Activated CD8-positive, alpha-beta memory T cell treated with anti-CD3 and anti-CD28 coated beads for 36 hours (primary cell): ENCODE measurements at regions not wholly inside any gene's neighbourhood (a gene's known extent, or its start where the extent isn't known, plus 50 kb on each side); places are given as distances from the start of the nearest gene placed in this dataset.

Experiments
- CTCF ChIA-PET: fragments of 350-600 bp; sonication (Branson Sonifier 250); formaldehyde crosslinking; loops from one replicate; lab custom pipeline; 2021; ENCODE audit warnings: antibody characterized with exemption; lab: Charles Lee
- POLR2A ChIA-PET: fragments of 350-600 bp; sonication (Branson Sonifier 250); formaldehyde crosslinking; loops from one replicate; lab custom pipeline; 2021; ENCODE audit warnings: antibody characterized with exemption; lab: Charles Lee

DNA sequence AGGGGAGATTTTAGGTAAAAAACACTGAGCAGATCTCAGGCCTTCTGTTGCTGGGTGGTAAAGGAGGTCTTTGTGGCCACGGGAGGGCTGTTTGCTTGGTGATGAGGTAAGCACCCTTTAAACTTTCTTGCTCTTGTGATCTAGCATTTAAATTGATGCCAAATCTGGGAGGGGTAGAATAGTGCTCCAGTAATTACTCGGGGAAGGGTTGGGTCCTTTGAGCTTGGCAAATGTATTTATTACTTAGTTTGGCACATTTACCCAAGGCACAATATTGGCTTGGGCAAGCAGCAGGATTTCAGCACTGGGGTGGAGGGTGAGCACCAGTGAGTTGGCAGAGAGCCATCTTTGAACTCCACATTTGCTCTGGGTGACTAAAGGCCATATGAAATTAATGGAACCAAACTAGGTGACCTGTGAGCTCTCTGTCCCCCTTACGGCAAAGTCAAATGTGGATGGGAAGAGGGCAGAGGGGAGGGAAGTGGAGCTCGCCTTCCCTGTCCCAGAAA, 185.9 kb upstream of the ONECUT1 start:
- ChIA-PET POLR2A (no interaction called here), CTCF (no interaction called here)

DNA sequence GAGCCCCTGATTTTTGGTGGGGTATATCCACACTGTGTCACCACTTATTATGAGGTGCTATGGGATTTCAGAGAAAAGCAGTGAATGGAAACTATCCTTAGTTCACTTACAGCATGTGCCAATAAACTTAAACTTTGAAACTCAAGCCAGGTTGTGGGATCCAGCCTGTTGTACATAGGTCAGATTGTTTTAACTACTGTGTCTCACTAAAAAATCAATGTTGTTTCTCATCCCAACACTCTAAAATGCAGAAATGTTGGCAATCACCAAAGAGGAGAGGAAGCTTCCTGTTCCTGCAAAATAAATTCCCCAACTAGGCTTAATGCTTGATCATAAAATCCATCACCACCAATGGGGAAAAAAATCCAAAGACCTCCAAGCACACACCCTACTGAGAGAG, 173.7 kb upstream of the ONECUT1 start:
- CTCF ChIA-PET, result no interaction called here

DNA sequence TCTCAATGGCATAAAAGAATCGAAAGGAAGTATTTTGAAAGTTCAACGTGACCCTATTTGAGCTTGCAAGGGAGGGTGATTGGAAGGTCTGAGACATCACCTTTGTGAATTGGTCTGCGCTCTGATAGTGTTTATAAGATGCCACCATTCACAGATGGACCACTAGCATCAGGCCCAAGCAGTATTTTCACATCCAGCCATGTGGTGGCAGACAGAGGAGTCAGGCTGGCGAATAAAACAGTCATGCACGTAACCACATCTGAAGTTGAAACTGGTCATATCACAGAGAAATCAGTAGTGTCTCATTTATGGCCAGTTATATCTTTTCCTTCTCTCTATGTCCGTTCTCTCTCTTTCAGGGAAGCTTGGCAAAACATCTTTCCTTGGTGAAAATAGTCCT, 170.1 kb upstream of the ONECUT1 start:
- POLR2A ChIA-PET, result no interaction called here
- CTCF ChIA-PET, result no interaction called here

More for the DNA sequence above, 173.7 kb upstream of the ONECUT1 start:
- POLR2A ChIA-PET, result no interaction called here

DNA sequence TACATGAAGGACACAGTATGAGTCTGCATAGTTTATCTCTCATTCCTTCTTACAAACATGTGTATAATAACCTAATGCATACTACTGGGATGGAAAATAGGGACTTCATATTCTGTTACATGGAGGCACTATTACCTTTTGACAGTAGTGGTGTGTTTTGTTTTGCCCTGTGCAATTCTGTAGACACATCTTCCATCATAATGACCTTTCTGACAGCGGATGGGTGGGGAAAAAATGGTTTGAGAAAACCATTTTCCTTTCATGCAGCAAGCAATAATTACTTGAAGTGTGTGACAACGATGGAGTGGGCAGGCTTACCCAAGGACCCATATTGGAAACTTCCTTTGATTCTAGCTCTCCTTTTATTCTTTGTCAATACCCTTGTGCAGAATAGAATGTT, 153.6 kb upstream of the ONECUT1 start:
- ChIA-PET CTCF (no interaction called here), POLR2A (no interaction called here)

DNA sequence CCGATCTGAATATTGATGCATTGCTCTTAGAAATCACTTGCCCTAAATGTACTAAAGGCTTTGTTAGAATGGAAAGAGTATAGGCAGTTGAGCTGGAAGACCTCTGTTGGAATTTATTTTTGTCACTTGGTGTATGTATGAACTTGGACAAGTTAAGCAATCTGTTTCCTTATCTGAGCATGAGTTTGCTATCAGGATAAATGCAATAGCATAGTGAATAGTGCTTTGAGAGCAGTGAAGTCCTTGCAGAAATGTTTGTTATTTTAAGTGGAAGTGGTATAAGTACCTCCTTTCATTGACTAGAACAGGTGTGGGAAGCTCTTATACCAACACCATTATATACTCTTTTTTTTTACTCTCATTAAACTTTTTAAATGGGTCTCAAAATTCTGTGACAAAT, 146.4 kb upstream of the ONECUT1 start:
- ChIA-PET CTCF (no interaction called here), POLR2A (no interaction called here)

DNA sequence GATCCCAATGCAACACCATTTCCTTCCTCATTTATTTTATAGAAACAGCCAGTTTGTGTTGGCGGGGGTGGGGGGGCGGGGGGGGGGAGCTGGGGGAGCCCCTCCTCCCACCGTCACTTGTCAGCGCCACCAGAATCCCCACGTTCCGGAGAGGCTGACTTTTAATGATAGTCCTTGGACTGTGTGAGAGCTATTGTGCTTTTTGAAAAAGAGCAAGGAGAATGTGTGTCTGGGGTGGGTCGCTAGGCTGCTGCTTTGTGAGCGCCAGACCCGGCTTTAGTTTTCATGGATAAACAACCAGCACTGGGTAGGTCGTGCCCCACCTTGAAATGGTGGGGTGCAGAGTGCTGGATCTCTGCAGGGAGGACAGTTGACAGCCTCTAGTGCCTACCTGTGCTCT, 135.0 kb upstream of the ONECUT1 start:
- ChIA-PET CTCF (no interaction called here), POLR2A (no interaction called here)

DNA sequence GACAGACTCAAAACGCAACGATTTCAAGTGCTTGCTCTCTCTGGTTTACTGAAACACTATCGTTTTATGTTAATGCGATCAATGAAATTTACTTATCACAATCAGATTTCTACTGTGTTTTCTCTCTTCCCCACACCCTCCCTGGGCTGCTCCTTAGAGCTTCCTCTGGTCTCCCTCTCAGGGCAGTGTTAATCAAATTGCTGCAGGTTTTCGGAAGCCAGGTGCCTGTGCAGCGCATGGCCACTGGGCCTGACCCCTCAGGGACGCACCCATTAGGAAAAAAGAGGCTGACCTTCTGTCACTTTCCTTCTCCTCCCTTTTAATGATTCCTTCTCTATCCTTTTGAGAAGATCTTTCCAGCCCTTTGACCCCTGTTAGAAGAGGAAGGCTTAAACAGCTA, 134.5 kb upstream of the ONECUT1 start:
- ChIA-PET CTCF (no interaction called here), POLR2A (no interaction called here)

DNA sequence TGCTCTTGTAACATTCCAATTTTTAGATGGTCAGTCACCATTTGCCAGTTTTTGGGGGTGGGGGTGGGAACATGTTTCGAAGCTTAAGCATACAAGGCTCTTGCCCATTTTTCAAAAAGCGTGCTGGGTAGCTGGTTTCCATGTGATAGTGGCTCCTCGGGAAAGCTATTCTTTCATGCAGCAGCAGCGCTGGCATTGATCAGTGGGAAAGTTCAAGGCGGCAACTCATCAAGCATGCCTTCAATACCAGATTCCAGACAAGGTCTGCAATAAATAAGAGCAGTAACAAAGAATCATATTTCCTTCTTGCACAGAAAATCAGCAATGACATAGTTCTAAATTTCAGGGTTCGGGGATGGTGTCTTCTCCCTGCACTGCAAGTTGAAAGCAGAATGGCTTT, 133.5 kb upstream of the ONECUT1 start:
- ChIA-PET CTCF (no interaction called here), POLR2A (no interaction called here)

DNA sequence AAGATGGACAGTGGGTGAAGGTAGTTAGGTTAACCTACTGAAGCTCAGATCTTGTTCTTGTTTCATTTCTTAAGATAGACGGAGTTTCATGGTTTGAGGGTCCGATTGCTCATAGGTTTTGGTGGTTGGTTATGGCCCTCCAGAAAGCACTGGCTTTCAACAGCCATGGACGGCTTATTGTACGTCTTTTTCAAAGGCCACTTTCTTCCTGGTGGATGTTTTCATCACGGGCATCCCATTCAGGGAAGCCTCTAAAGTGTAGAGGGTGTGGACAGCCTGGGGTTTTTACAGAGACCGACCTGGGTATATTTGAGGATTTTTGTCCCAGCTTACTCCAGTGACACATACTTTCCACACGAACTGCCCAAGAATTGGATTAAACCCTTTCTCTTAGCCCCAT, 132.7 kb upstream of the ONECUT1 start:
- ChIA-PET POLR2A (no interaction called here), CTCF (no interaction called here)

DNA sequence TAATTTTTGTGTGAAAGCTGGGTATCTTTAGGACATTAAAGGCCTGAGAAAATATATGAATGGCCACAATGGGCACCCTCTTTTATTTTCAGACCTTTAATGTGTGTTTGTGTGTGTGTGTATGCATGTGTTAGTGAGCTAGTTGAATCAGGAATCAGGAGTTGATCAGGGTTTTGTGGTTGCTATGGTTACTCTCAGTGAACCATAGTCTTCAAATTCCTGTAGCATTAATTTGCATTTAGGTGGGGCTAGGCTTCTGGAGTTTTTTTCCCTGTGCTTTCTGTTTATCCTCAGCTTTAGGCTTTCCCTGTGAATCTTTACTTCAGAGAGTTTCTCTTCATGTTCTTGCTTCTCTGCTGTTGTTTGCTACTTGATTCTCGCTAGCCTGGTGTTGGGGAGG, 122.0 kb upstream of the ONECUT1 start:
- ChIA-PET CTCF (no interaction called here), POLR2A (no interaction called here)

DNA sequence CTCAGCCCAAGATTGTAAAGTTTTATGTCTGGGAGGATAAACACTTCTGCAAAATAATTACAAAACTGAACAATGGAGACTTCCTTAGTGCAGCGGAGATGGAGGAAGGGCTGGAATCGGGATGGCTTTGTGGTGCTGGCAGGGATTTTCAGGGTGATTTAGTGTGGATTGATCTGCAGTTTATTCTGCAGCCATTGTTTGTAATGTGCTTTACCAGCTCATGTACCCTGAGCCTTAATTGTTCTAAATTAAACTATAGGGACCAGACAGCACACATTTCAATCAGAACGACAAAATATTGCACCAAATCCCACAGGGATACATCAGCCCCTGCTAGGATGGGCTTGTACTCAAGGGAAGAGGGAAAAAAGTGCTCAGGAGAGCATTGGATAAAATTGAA, 103.2 kb upstream of the ONECUT1 start:
- POLR2A ChIA-PET, result no interaction called here
- CTCF ChIA-PET, result no interaction called here

DNA sequence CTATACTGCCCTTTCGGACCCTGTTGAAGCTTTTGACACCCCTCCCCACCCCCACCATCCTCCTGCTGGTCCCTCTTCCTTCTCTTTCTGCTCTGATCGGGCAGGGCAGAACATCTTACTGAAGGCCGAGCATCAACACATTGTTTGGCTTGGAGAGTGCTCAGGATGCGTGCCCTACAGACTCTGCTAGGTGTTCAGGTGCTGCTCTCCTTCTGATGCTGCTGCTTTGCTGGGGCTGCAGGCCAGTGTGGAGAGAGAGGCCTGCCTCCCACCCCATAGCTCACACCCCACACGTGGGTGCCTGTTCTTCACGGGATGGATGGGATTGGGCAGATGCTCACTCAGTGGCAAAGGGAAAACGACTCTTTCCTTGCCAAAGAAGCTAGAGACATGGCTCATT, 89.8 kb upstream of the ONECUT1 start:
- ChIA-PET POLR2A (no interaction called here), CTCF (no interaction called here)

DNA sequence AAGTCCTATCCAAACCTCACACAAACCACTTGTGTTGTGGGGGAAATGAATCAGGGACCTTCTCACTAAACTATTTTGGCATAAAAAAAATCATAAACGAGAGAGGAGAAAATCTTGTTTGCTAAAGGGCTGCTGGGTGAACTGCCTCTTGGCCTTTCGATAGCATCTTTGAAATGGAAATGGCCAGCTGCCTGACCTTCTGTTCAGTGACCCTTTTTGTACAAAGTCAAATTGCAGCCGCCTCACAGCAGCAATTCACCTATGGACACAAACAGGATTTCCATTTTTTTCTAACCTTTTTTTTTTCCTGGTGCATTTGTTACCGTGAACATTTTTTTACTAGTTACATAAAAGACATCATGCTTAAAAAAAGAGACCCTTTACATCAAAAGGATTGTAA, 89.0 kb upstream of the ONECUT1 start:
- CTCF ChIA-PET, result no interaction called here
- POLR2A ChIA-PET, result no interaction called here

DNA sequence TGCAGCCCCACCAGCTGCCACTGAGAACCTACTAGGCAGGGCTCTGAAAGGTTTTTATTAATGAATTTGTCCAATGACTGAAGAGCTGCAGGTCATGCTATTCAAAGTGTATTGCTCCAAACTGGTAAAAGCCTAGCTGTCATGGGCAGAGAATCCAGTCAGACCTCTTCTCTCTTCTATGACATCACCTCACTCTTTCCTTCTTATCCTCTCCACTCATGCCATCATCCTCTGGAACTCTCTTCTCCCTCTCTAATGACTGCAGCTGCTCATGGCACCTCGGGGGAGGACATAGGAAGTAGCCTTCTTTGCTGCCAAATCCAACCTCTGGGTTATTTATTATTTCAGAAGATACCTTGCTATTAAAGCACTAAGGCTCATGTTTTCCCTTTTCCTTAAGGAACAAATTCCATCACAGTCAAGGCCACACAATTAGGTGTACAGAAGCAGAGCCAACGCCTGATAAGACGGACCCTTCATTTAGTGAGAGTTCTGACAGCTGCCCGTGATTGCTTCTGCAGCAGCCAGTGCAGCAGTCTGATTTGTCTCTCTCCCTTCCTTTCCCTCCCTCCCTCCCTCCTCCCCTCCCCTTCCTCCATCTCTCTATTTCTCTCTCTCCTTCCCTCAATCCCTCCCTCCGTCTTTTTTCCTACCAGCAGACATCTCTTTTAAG, 87.0 kb upstream of the ONECUT1 start:
- ChIA-PET POLR2A (no interaction called here), CTCF (no interaction called here)

DNA sequence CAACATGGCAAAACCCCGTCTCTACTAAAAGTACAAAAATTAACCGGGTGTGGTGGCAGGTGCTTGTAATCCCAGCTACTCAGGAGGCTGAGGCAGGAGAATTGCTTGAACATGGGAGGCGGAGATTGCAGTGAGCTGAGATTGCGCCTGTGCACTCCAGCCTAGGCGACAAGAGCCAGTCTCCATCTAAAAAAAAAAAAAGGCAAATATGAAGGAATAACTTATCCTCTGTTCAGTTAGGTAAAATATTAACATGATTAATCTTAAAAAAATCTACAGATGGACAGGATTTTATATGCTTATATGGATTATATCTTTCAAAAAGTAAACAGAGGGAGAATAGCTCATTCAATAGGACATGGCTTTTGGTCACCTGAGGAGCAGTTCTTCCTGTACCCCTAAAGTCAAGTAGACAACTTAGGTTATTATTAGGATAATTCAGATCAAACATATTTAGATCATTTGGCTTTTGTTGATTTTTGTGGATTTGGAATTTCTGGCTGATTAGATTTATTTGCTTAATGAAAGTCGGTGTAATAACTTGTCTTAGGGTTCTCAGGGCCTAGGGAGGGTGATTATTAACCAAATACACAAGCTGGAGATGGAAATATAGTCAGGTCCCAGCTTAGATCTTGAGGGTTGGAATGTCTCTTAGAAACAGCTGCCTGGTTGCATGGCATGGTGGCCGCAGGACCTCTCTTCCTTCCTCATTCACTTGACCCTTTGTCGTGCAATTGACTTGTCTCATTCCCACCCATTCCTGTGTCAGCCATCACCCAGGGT, 82.1 kb upstream of the ONECUT1 start:
- POLR2A ChIA-PET, result no interaction called here

DNA sequence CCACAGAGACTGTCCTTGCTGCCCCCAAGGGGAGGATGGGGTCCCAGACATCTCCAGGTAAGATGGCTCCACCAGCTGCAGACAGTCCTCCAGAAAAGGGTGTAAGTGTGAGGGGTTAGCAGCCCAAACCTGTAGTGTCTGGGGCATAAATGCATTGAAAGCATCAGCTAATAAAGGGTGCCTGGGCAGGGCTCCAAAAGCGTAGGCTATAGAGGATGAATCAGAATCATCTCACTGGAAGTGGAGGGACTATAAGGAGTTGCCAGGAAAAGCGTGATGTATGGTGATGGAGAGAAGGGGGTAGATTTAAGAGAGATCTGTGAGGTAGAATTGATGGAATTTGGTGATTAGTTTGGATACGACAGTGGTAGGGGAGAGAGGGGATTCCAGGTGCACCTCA, 79.9 kb upstream of the ONECUT1 start:
- ChIA-PET POLR2A (no interaction called here), CTCF (no interaction called here)

More for the DNA sequence above, 82.1 kb upstream of the ONECUT1 start:
- CTCF ChIA-PET, result no interaction called here

DNA sequence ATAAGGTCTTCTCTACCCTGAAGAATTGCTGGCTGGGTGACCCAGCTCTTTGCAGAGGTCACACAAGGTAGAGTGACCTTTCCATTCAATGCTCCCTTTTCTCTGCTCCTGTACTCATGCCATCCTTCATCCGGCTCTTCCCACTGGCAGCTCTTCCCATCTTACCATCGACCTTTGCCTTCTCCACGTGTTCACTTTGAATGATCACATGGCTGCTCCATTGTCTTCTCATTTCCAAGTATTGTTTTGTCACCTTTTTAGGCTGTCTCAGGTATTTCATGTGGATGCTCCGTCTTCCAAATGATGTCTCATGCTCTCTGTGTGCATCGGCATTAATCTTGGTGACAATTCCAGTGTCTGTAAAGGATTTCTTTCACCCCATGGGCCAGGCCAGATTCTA, 76.6 kb upstream of the ONECUT1 start:
- CTCF ChIA-PET, result no interaction called here
- POLR2A ChIA-PET, result no interaction called here

DNA sequence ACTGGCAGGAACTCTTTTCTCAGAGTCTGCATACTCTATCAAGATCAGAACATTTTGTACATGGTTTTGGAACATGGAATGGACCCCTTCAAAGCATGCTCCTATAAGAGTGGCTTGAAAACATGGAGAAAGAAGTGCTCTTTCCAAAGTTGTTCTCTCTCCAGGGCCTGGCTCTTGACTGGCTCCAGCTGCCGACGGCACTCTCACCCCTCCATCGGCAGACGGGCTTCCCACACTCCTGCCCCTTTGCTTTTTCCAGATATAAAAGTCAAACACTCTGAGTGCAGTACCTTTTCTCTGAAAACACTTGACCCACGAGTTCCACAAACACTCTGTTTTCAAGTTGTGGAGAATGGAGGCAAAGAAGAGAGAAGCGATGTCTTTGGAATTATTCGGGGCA, 72.5 kb upstream of the ONECUT1 start:
- CTCF ChIA-PET, result no interaction called here

DNA sequence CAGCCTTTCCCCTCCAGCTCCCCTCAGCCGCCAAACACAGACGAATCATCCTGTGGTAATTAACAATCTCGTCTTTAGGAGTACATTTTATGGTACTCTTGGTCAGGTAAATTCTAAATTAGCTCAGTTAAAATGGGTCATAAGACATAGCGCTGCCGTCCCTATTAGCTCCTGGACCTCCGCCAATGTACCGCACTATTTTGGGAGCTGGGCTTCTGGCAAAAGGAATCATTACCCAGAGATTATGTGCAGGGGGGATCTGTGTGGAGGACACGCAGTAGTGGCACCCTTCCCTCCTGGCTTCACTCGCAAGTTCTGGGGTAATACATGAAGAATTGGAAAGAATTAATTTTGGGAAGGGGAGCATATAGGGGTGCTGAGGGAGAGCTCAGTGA, 68.6 kb upstream of the ONECUT1 start:
- CTCF ChIA-PET, result no interaction called here
- POLR2A ChIA-PET, result no interaction called here

More for the DNA sequence above, 72.5 kb upstream of the ONECUT1 start:
- POLR2A ChIA-PET, result no interaction called here

DNA sequence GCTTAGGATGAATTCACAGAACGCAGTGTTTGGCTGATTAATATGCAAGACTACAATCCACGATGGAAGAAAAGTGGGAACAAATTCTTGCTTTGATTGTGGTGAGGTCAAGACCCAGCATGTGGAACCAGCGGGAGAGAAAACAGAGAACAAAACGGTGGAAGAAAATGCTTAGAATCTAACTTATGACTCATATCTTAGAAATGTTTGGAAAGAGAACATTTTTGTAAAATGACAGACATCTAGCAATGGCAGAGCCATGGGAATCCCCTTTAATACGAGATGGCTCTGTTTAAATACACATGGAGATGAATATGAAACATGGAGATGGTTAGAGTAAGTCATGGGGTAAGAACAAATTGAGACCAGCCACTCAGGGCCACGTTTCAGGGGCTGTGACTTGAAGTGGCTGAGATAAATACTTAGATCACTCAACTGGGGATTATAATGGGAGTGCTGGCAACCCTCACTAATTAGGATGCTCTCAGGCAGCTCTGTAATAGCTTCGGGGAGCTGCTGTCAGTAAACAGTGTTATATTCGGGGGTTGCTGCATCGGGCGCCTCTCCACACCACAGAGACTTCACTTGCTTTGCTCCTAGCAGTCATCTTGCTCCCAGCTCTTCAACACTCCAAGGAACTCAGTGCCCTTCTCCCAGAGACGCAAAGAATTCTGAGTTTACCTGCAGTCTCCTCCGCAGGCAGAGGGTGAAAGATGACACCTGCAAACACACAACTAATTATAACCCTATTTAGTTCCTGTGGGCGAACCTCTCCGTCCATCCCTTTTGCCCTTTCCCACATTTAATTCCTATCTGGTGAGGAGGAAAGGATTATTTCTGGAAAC, 68.0 kb upstream of the ONECUT1 start:
- ChIA-PET POLR2A (no interaction called here), CTCF (no interaction called here)
